WI38 (cell line): ENCODE measurements at regions not wholly inside any gene's neighbourhood (a gene's known extent, or its start where the extent isn't known, plus 50 kb on each side); places are given as distances from the start of the nearest gene placed in this dataset.

Source experiments
- H3K4me3 ChIP-seq: 2 replicates; pipeline ENCODE4 v1.5.1; 2011; ENCODE audit warnings: low read depth, mild to moderate bottlenecking, control low read depth, low read length
- TF ChIP-seq, protein P1 (sequence below): IDR thresholded peaks from 2 replicates; pipeline ENCODE4 v1.5.1; 2012; ENCODE audit warnings: low read depth, mild to moderate bottlenecking, control low read depth, low read length

DNA sequence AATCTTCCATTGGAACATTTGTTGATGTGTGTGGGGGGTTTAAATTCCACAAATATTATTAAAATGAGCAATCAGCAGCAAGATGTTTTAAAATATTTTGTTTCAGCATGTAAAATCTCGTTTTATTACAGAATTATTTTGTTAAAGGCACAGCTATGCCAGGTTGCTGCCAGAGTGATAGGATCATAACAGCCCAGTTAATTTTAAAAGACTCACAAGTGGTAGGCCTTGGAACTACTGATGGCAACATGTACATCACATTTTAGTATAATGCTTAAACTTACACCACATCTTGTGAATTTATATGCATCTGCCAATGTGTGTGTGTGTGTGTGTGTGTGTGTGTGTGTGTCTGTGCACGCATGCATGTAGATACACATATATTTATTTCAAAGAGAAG is 97.8 kb upstream of the SPRY1 start:
- no peak overlapping the region for H3K4me3 ChIP-seq
- TF ChIP-seq, protein P1, sequence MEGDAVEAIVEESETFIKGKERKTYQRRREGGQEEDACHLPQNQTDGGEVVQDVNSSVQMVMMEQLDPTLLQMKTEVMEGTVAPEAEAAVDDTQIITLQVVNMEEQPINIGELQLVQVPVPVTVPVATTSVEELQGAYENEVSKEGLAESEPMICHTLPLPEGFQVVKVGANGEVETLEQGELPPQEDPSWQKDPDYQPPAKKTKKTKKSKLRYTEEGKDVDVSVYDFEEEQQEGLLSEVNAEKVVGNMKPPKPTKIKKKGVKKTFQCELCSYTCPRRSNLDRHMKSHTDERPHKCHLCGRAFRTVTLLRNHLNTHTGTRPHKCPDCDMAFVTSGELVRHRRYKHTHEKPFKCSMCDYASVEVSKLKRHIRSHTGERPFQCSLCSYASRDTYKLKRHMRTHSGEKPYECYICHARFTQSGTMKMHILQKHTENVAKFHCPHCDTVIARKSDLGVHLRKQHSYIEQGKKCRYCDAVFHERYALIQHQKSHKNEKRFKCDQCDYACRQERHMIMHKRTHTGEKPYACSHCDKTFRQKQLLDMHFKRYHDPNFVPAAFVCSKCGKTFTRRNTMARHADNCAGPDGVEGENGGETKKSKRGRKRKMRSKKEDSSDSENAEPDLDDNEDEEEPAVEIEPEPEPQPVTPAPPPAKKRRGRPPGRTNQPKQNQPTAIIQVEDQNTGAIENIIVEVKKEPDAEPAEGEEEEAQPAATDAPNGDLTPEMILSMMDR: no peak

DNA sequence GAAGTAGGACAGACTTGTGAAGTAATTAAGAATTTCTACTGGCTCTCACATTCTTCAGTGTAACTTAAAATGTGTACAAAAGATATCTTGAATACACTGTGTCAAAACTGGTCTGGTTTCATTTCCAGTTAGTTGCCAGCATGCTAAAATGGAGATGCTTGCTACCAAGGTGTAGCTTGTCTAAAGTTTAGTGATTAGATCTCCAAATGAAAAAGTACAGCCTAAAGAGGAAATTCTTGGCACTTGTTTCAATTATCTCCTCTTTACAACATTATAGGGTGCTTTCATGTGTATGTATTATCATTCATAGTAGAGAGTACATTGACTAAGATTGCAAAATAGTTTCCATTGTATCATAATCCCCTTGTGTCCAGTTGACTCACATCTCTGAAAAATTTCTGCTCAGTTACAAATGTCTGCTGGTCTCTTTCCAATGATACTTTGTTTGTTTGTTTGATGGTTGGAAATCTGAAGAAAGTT is 97.3 kb upstream of the SPRY1 start:
- H3K4me3 ChIP-seq: no peak overlapping the region
- TF ChIP-seq, protein P1: no peak

DNA sequence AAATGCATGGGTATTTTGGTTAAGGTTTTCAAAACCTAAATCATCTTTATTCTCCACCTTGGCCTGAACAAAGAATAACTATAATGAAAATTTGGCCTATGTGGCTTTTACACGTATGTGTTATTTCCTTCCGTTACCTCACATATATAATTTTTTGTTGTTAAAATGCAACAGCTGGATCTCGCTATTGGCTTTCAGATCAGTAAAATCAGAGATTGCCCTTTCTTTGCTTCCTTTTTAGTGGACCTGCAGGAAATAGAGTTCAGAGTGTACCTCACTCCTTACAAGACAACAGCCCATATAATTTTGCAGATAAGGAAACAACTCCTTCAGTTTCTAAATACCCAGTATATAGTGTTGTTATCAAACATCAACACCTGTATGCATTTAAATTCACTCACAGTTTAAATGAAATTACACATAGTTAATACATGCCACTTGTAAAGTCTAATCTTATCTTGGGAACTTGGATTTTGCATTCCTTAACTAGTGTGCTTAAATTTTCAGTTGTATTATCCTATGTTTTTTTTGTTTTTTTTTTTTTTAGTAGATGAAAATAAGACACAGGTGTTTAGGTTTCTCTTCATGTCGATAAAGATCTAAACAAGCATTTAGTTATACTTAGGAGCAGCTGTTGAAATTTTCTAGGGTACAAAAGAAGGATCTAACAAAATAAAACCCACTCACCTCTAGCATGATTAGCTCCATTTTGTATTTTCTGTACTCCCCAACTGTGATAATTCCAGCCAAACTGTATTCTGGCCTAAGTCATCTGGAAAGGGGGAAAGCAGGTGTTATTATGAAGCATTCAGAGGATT is 96.2 kb upstream of the SPRY1 start:
- no peak overlapping the region for H3K4me3 ChIP-seq
- TF ChIP-seq, protein P1: no peak

DNA sequence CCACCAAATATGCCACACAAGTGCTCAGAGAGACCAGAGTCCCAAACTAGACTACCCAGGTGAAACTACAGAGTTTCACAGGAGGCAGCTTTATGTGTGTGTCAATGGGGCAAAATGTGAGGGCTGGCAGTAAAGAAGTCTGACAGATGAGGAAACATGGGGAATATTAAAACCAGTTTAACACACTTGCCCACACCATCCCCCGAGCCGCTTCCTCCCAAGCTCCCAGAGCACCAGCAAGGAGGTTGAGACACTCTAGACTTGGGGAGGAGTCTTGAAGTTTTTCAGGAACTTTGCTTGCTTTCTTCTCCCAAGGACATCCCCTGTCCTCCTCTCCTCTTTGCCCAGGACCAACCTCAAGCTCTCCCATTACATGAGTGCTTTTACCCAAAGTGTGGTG is 94.7 kb upstream of the SPRY1 start:
- no peak overlapping the region for H3K4me3 ChIP-seq

DNA sequence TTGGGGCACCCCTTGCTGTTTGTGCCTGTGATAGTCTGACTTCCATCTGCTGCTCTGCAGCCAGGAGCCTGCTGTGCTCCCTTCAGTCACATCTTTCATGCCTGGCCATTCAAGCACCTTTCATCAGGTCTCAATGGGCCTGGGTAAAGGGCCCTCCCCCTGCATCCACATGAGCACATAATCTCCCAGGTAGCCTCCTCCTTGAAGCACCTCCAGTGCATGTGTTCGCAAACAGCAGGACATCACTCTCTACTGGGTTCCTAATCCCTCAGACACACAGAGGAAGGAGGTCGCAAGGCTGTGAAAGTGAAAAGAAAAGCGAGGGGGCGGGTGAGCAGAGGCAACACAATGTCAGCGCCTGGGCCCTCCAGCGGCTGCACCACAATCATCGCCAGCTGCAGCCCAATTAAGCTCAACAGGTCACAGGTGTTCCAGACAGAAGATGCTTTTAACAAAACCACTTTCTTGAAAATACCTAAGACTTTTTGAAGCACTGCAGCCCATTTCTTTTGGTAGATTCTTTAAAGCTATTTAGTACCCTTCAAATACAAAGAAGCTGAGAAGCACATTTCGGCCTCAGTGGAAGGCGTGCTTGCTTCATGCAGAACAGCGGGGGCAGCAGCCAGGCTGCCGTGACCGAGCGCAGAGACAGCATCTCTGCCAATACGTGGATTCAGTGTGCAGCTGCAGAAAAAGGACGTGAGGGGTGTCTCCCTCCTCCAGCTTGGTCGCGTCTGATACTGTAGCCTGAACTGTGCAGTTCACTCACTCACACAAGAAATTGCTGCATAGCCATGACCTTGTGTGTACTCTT is 92.2 kb upstream of the SPRY1 start:
- no peak overlapping the region for H3K4me3 ChIP-seq
- TF ChIP-seq, protein P1: no peak

More for the DNA sequence above, 94.7 kb upstream of the SPRY1 start:
- TF ChIP-seq, protein P1: no peak

DNA sequence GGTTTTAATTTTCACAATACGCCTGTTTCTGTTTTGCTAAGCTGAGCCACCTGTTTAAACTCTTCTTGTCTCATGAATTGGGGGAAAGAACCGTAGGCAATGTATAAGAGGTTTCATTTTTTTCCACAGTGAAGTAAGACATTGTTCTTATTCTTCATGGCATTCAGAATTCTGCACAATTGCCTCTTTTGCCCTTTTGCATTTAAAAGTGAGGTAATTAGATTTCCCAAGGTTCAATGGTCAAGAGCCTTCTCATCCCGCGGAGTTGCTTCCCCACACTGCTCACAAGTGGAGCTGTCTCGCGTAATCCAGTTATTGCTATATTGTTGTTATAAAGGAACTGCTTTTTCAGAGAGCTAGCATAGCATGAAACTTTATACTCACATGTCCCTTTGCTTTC is 90.9 kb upstream of the SPRY1 start:
- no peak overlapping the region for H3K4me3 ChIP-seq
- TF ChIP-seq, protein P1: no peak

DNA sequence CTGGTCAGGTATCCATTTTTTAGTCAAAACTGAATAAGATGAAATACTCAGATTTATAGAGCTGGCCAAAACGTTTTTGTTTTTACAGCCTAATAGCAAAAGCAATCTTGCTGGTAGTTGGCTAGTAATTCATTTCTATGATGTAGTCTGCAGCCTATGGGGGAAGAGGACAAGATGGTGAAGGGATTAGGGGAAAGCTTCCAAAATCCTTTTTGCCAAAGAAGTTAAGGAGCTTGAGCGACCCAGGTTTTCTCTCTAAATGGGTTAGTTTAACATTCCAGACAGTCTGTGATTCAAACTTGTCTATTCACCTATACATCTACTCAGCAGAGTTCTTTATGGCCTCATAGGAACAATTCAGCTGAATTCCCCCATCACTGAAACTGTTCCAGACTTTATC is 89.8 kb upstream of the SPRY1 start:
- H3K4me3 ChIP-seq: no peak overlapping the region
- TF ChIP-seq, protein P1: no peak
